AG09309 (cell line): ENCODE measurements at regions not wholly inside any gene's neighbourhood (a gene's known extent, or its start where the extent isn't known, plus 50 kb on each side); places are given as distances from the start of the nearest gene placed in this dataset.

Experiments used
- DNase-seq: peaks from one replicate; pipeline ENCODE4 v3.0.0-alpha.2; 2010; ENCODE audit warnings: low read depth
- H3K4me3 ChIP-seq: 2 replicates; pipeline ENCODE4 v1.5.1; 2011; ENCODE audit warnings: mild to moderate bottlenecking, low read depth, low read length, moderate library complexity; ENCODE audit not compliant: control insufficient read depth
- CTCF ChIP-seq: IDR thresholded peaks from 2 replicates; pipeline ENCODE4 v1.5.1; 2011; ENCODE audit warnings: mild to moderate bottlenecking, low read depth, low read length, inconsistent platforms; ENCODE audit not compliant: insufficient read depth, control insufficient read depth; ENCODE audit errors: missing control alignments

- DNase-seq = no peak
- H3K4me3 ChIP-seq = no peak overlapping the region
- TF ChIP-seq CTCF = no peak
Observed at GRCh38 chr16:54783226-54783625, 147.4 kb upstream of the IRX5 start.

DNA sequence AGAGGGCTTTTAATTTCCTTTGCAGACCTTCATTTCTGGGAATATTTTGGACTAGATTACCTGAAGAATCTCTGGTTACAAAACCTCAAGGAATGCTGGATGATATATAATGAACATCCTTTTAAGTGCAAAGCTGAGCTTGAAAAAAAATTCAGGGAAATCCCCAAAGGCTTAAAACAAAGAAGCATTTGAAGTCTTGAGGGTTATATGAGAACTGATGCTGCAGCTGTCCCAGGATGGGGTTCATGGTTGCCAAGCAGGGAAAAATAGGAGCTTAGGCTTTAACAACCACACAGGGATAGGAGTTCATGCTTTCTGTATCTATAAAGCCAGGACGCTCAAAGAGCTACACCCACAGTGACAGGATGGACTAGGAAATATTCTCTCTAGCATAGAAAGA is 150.4 kb upstream of the IRX5 start:
- TF ChIP-seq CTCF = no peak
- DNase-seq = no peak

GRCh38 chr16:54779549-54779948 is 151.1 kb upstream of the IRX5 start:
- TF ChIP-seq CTCF = no peak
- no peak overlapping the region for H3K4me3 ChIP-seq
- DNase-seq = no peak

More for the DNA sequence above, 150.4 kb upstream of the IRX5 start:
- H3K4me3 ChIP-seq = no peak overlapping the region

- DNase-seq = no peak
- no peak for TF ChIP-seq CTCF
- no peak overlapping the region for H3K4me3 ChIP-seq
Observed at GRCh38 chr16:54774768-54775167, 155.9 kb upstream of the IRX5 start.

GRCh38 chr16:54772400-54772799 is 158.3 kb upstream of the IRX5 start:
- no peak for TF ChIP-seq CTCF
- no peak for DNase-seq
- H3K4me3 ChIP-seq = no peak overlapping the region

- TF ChIP-seq CTCF = no peak
- no peak overlapping the region for H3K4me3 ChIP-seq
- DNase-seq = no peak
Observed at GRCh38 chr16:54766355-54766754, 164.3 kb upstream of the IRX5 start.

DNA sequence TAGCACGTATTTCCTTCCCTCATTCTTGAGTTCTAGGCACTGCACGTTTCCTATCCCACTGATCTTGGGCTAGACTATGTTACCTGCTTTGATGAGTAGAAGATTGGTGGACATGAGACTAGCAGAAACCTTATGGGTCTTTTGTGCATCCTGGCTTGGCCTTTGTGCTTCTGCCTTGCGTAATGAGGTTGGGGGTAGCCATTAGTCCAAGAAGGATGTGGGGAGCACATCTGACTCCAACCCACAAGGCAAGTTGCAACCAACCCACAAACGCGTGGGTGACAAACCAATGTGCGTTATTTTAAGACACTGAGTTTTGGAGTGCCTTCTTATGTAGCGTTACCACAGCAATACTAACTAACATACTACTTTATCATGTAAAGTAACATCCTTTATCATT is 180.4 kb upstream of the IRX5 start:
- no peak overlapping the region for H3K4me3 ChIP-seq
- TF ChIP-seq CTCF = no peak
- DNase-seq = no peak
